DMS153 treated with DMSO at 0.1 percent for 48 hours (cell line): ENCODE measurements at regions not wholly inside any gene's neighbourhood (a gene's known extent, or its start where the extent isn't known, plus 50 kb on each side); places are given as distances from the start of the nearest gene placed in this dataset.

Source experiments
- DNase-seq: peaks from one replicate; lab custom pipeline; 2025; ENCODE audit not compliant: unreplicated experiment; lab: John Stamatoyannopoulos, UW

DNA sequence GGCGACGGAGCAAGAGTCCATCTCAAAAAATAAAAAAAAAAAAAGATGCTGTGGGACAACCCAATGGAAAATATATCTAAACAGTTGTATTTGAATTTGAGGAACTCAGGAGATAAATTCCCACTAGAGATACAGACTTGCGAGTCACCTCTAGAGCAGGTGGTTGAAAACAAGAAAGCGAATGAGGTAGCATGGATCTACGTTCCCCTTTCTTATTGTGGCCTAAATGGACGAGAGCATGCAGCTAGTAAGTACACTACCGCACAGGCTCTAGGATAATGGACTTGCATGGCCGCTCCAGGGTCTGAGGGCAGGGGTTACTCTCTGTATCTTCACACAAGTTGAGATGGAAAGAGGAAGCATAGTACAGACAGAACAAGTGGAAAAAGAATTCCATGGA lies 63.5 kb upstream of the TGFBR2 start:
- DNase-seq: no peak

- DNase-seq: no peak
Measured at GRCh38 chr3:30544812-30545211, 61.6 kb upstream of the TGFBR2 start.

DNA sequence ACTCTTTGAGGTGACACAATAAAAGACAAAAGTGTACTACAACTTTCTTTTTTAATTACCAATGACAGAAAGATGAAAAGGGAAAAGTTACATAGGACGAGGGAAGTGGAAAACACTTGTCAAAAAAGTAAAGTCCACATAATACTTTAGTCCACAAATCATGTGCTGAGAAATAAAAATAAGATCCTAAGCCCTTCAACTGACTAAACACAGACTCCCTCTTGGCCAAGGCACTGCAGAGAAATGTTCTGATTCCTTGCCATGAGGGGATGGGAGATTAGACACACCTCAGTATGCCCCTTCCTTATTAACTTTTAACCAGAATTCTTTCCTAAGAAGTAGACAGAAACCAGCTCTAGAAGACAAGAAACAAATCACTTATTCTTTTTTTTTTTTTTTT lies 59.5 kb upstream of the TGFBR2 start:
- DNase-seq: no peak

GRCh38 chr3:30547716-30548115 lies 58.7 kb upstream of the TGFBR2 start:
- no peak for DNase-seq

DNA sequence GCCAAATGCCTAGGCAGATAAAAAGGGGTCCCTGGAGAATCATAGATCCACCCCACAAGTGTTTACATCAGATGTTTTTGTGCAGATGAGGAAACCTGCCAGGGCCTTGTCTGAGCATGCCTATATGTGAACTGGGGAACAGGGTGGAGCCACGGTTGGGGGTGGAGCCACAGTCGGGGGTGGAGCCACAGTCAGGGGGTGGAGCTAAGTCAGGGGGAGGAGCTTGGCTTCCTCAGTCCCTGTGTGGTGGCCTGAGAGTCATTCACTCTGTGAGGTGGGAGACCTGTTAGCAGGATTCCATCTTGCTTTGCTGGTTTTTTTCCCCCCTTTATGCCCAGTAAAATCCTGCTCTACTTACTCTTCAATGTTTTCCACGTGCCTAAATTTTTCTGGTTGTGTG lies 57.8 kb upstream of the TGFBR2 start:
- no peak for DNase-seq

GRCh38 chr3:30549600-30549999 lies 56.8 kb upstream of the TGFBR2 start:
- no peak for DNase-seq

DNA sequence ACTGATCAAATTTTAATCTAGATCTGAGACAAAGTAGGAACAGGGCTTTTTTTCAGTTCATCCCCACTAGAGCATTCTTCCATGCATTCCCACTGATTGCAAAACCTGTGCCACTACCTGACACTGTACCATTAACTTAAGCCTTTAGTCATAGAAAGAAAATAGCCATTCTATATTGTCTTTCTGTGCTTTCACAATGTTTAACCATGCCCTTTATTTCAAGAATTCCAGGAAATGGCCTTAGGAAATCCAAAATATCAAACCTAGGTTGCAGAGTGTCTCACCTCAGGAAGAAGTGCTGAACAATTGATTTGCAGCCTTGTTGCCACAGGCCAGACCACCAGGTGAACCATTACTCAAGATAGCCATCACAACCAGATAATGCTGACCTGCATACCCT lies 56.2 kb upstream of the TGFBR2 start:
- no peak for DNase-seq

- DNase-seq: no peak
Measured at GRCh38 chr3:30551266-30551665, 55.1 kb upstream of the TGFBR2 start.

DNA sequence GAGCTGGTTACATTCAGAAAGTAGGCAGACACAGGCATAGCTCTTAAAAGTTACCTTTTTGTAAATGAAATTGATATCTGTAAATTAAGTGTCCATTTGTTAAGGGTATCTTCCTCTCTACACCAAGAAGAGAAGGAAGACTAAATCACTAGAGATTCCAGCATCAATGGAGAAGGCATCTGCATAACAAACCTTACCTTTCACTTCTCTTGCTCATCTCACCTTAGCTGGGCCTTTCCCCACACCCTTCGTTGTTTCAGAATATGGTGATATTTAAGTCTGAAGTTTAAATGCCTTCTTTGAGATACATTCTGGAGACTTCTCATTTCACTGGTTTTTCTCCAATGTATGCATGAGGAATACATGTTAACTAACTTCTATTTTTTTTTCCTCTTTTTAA lies 54.5 kb upstream of the TGFBR2 start:
- no peak for DNase-seq

DNA sequence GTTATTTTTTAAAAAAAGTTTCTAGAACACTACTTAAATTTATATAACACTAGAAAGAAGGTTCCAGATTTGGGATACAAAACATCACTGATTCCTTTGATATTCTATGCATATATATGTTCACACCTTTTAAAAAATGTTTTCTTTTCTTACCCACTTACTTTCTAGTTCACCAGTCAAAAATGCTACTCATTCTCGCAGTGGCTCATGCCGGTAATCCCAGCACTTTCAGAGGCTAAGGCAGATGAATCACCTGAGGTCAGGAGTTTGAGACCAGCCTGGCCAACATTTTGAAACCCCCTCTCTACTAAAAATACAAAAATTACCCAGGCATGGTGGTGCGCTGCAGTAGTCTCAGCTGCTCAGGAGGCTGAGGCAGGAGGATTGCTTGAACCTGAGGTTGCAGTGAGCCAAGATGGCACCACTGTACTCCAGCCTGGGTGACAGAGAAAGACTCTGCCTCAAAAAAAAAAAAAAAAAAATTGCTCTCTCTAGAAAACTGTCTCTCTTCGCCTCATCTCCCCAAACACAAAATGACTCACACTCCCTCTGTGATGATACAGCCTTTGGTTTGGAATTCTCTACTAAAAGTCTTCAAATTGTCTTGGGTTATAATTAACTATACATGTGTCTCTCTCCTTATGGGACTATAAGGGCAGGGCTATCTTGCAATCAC lies 52.6 kb upstream of the TGFBR2 start:
- DNase-seq: no peak

DNA sequence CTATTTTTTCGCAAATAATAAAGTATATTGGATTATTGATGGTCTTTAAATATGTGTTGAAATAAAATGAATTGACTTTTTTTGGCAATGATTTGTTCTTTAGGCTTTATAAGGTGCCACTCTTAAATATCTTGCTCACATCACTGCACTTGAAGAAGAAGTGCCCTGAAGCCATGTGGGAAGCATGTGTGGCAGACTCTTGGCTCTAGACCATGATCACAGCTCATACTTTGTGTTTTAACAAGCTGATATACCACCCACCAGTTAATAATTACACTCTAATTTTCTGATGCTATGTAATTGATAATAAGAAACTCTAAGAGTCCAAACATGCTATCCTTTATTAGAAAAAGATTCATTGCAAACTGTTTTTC lies 52.1 kb upstream of the TGFBR2 start:
- no peak for DNase-seq

DNA sequence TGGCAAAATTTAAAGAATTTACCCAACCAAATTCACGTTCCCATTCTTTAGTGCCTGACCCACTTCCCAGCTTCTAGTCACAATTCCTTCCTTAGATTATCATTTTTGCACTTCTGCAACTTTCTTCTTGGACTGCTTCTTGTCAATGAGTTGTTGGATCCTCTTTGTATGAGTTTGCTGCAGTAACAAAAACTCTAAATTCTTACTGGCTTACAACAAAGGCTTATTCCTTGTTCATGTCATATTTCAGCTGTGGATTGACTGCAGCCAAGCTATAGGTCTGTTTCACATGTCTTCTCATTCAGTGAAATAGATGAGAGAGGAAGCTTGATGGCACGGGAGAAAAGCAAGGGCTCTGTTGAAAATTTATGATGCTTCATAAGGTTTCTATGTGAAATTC lies 50.4 kb upstream of the TGFBR2 start:
- DNase-seq: no peak
